PC-9 (cell line): ENCODE measurements at regions not wholly inside any gene's neighbourhood (a gene's known extent, or its start where the extent isn't known, plus 50 kb on each side); places are given as distances from the start of the nearest gene placed in this dataset.

Source experiments
- EZH2 ChIP-seq: fragments of 200-600 bp; sonication (generic); IDR thresholded peaks from 2 replicates; pipeline ENCODE4 v1.8.0; 2017; ENCODE audit warnings: antibody characterized with exemption, low read depth
- TF ChIP-seq, protein P1 (sequence below): fragments of 200-600 bp; sonication (generic); conservative IDR thresholded peaks from 2 replicates; pipeline ENCODE4 v1.6.1; 2017; ENCODE audit warnings: mixed run types, antibody characterized with exemption, mild to moderate bottlenecking, moderate library complexity

DNA sequence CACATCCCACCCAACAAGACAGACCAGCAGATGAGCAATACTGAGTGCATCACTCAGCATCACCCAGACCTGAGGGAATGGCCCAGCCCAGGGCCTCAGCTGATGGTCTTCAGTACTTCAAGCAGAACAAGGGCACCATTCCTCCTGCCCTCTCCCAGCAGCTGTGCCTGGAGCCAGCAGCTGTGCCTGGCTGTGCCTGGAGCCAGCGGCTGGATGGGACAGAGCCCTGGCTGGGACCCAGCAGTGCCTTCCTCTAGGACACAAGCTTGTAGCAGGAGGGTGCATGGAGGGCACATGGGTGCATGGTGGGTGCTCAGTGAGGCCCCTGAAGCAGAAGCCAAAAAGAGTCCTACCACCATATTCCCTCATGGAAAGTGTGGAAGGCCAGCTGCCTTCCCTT, 583.8 kb downstream of the NPHP4 start:
- no peak for TF ChIP-seq EZH2
- TF ChIP-seq, protein P1, sequence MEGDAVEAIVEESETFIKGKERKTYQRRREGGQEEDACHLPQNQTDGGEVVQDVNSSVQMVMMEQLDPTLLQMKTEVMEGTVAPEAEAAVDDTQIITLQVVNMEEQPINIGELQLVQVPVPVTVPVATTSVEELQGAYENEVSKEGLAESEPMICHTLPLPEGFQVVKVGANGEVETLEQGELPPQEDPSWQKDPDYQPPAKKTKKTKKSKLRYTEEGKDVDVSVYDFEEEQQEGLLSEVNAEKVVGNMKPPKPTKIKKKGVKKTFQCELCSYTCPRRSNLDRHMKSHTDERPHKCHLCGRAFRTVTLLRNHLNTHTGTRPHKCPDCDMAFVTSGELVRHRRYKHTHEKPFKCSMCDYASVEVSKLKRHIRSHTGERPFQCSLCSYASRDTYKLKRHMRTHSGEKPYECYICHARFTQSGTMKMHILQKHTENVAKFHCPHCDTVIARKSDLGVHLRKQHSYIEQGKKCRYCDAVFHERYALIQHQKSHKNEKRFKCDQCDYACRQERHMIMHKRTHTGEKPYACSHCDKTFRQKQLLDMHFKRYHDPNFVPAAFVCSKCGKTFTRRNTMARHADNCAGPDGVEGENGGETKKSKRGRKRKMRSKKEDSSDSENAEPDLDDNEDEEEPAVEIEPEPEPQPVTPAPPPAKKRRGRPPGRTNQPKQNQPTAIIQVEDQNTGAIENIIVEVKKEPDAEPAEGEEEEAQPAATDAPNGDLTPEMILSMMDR, result no peak
